ENCODE measurements at regions not wholly inside any gene's neighbourhood (a gene's known extent, or its start where the extent isn't known, plus 50 kb on each side); places are given as distances from the start of the nearest gene placed in this dataset.

DNA sequence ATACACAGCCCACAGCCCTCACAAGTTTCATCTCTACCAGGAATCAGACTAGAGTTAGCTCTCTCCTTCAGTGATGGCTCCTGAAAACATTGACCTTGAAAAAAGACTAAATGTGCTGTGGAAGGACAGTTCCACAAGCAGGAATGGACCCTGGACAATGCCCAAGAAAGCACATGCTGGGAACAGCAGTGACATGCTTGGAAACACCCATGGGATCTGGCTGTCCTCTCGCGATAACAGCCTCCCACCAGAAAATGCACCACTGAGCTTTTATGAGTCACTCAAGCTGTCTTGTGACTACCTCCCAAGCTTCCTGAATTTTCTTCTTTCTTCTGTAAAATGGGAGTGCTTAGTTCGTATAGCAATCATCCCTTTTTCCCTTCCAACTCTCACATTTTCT, 269.2 kb downstream of the LRATD1 start (continued):
- TF ChIP-seq, protein P1, sequence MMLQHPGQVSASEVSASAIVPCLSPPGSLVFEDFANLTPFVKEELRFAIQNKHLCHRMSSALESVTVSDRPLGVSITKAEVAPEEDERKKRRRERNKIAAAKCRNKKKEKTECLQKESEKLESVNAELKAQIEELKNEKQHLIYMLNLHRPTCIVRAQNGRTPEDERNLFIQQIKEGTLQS (IDR thresholded peaks at IDR 0.05), result 0 out of 2 replicates have a peak, but pooled peaks have one; percentile 27
- TF ChIP-seq, protein P1 (CRISPR knock-in tag; conservative IDR thresholded peaks at IDR 0.05), result no peak
- TF ChIP-seq SRSF1 (IDR thresholded peaks at IDR 0.05; ENCODE audit: low read depth, low read length), result no peak
- TF ChIP-seq FOSL1 (tag; conservative IDR thresholded peaks at IDR 0.05), result 0 out of 2 replicates have a peak, but pooled peaks have one; percentile 13
- TF ChIP-seq, protein P2, sequence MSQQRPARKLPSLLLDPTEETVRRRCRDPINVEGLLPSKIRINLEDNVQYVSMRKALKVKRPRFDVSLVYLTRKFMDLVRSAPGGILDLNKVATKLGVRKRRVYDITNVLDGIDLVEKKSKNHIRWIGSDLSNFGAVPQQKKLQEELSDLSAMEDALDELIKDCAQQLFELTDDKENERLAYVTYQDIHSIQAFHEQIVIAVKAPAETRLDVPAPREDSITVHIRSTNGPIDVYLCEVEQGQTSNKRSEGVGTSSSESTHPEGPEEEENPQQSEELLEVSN (IDR thresholded peaks at IDR 0.05; ENCODE audit: borderline replicate concordance in 1 of 2, extremely low read depth in 1 of 2, insufficient read depth in 1 of 2, insufficient read length in 1 of 2, low read depth in 1 of 2, low read length in 1 of 2, poor library complexity in 1 of 2, severe bottlenecking in 1 of 2), result peak in 1 of 2 experiments; percentile 49
- TF ChIP-seq SRSF7 (optimal IDR thresholded peaks at IDR 0.05; ENCODE audit: low read depth, low read length), result no peak
- TF ChIP-seq, protein P3, sequence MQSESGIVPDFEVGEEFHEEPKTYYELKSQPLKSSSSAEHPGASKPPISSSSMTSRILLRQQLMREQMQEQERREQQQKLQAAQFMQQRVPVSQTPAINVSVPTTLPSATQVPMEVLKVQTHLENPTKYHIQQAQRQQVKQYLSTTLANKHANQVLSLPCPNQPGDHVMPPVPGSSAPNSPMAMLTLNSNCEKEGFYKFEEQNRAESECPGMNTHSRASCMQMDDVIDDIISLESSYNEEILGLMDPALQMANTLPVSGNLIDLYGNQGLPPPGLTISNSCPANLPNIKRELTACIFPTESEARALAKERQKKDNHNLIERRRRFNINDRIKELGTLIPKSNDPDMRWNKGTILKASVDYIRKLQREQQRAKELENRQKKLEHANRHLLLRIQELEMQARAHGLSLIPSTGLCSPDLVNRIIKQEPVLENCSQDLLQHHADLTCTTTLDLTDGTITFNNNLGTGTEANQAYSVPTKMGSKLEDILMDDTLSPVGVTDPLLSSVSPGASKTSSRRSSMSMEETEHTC (IDR thresholded peaks at IDR 0.05), result no peak
- TF ChIP-seq MAFG (tag; conservative IDR thresholded peaks at IDR 0.05), result no peak
- TF ChIP-seq, protein P4, sequence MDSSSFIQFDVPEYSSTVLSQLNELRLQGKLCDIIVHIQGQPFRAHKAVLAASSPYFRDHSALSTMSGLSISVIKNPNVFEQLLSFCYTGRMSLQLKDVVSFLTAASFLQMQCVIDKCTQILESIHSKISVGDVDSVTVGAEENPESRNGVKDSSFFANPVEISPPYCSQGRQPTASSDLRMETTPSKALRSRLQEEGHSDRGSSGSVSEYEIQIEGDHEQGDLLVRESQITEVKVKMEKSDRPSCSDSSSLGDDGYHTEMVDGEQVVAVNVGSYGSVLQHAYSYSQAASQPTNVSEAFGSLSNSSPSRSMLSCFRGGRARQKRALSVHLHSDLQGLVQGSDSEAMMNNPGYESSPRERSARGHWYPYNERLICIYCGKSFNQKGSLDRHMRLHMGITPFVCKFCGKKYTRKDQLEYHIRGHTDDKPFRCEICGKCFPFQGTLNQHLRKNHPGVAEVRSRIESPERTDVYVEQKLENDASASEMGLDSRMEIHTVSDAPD (CRISPR knock-in tag; IDR thresholded peaks at IDR 0.05), result no peak
- TF ChIP-seq CEBPB (tag; IDR thresholded peaks at IDR 0.05), result no peak
- no peak for TF ChIP-seq MCM7 (IDR thresholded peaks at IDR 0.05)

All from K562 (cell line).